ENCODE measurements at regions not wholly inside any gene's neighbourhood (a gene's known extent, or its start where the extent isn't known, plus 50 kb on each side); places are given as distances from the start of the nearest gene placed in this dataset.

- intact Hi-C loops (cut with DNase I), result no loop called here
- ATAC-seq, result no peak
- no peak overlapping the region for H3K4me3 ChIP-seq
- H3K27ac ChIP-seq, result no peak overlapping the region
- no peaks in the 10 kb centered on the region for H3K27me3 ChIP-seq
- H3K36me3 ChIP-seq, result no peaks in the 10 kb centered on the region
- H3K9me3 ChIP-seq, result no peaks in the 10 kb centered on the region
- TF ChIP-seq, protein P1, sequence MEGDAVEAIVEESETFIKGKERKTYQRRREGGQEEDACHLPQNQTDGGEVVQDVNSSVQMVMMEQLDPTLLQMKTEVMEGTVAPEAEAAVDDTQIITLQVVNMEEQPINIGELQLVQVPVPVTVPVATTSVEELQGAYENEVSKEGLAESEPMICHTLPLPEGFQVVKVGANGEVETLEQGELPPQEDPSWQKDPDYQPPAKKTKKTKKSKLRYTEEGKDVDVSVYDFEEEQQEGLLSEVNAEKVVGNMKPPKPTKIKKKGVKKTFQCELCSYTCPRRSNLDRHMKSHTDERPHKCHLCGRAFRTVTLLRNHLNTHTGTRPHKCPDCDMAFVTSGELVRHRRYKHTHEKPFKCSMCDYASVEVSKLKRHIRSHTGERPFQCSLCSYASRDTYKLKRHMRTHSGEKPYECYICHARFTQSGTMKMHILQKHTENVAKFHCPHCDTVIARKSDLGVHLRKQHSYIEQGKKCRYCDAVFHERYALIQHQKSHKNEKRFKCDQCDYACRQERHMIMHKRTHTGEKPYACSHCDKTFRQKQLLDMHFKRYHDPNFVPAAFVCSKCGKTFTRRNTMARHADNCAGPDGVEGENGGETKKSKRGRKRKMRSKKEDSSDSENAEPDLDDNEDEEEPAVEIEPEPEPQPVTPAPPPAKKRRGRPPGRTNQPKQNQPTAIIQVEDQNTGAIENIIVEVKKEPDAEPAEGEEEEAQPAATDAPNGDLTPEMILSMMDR (IDR thresholded peaks at IDR 0.05), result no peak
- peaks cover 0 to 6% (median 0%) of the 10 kb centered on the region in 9 donors for H3K4me1 ChIP-seq
- DNase-seq, result no peak
Observed at GRCh38 chr9:102779356-102779755, 215.8 kb upstream of the CYLC2 start.

DNA sequence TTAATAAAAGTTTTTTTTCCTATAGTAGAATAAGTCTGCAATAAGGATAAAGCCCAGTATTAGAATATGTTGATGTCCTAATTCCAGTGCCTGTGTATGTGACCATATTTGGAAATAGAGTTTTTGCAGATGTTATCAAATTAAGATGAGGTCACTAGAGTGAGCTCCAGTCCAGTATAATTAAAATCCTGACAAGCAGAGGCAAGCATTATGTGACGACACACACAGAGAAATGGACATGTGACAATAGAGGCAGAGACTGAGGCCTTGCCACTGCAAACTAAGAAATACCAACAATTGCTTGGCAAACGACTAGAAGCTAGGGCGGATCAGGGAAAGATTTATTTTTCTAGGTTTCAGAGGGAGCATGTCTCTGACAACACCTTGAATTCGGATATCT is 216.4 kb upstream of the CYLC2 start:
- 53 to 58% methylated on average over 4 of the region's 4 CpGs for WGBS, 2 donors
- intact Hi-C loops (cut with DNase I), result no loop called here
- TF ChIP-seq, protein P1 (IDR thresholded peaks at IDR 0.05), result no peak
- no peak for DNase-seq
- Histone ChIP-seq H3K27ac (no peak overlapping the region), H3K36me3 (no peaks in the 10 kb centered on the region), H3K27me3 (no peaks in the 10 kb centered on the region), H3K4me1 (peaks cover 0 to 6% (median 0%) of the 10 kb centered on the region in 9 donors), H3K4me3 (no peak overlapping the region), H3K9me3 (no peaks in the 10 kb centered on the region)
- no peak for ATAC-seq

DNA sequence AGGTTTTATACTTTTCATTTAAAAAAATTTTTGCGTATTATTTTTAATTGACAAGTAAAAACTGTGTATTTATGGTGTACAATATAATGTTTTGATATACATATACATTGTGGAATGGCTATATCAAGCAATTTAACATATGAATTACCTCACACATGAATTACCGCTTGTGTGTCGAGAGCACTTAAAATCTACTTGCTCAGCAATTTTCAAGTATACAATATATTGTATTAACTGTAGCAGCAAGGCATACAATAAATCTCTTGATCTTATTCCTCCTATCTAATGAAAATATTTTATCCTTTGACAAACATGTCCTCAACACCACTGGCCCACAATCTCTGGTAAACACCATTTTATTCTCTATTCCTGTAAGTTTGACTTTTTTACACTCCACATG is 224.4 kb upstream of the CYLC2 start:
- intact Hi-C loops (cut with DNase I), result no loop called here
- Histone ChIP-seq H3K9me3 (no peaks in the 10 kb centered on the region), H3K4me3 (no peak overlapping the region), H3K27me3 (no peaks in the 10 kb centered on the region), H3K27ac (no peak overlapping the region), H3K36me3 (no peaks in the 10 kb centered on the region), H3K4me1 (no peaks in the 10 kb centered on the region)
- TF ChIP-seq, protein P1 (IDR thresholded peaks at IDR 0.05), result no peak
- no peak for DNase-seq
- ATAC-seq, result no peak
- WGBS, 2 donors, result 95 to 97% methylated on average over 3 of the region's 3 CpGs

DNA sequence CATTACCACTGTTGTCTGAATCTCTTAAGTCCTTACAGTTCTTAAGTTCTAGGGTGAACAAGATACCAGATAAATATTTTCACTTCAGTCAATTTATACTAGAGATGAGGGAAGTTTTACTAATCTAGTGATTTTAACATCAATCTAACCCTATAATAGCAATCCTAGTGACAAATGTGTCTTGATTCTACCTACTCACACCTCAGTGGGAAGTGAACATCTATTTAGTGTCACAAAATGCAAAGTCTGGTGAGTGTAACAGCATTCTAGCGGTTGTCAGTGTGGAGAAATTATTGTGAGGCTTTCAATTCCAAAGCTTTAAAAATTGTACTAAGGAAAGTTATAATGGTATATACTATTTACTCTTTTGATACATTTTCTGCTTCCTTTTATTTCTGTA is 225.8 kb upstream of the CYLC2 start:
- intact Hi-C loops (cut with DNase I), result no loop called here
- no peaks in the 10 kb centered on the region for H3K27me3 ChIP-seq
- no peak overlapping the region for H3K27ac ChIP-seq
- 83 to 84% methylated on average over 1 of the region's 1 CpG for WGBS, 2 donors
- no peaks in the 10 kb centered on the region for H3K36me3 ChIP-seq
- no peak for DNase-seq
- H3K4me3 ChIP-seq, result no peak overlapping the region
- no peak for ATAC-seq
- TF ChIP-seq, protein P1 (IDR thresholded peaks at IDR 0.05), result no peak
- H3K4me1 ChIP-seq, result no peaks in the 10 kb centered on the region
- H3K9me3 ChIP-seq, result no peaks in the 10 kb centered on the region

- ATAC-seq (no peak), DNase-seq (no peak)
- H3K27ac ChIP-seq, result no peak overlapping the region
- WGBS, 2 donors, result 83 to 87% methylated on average over 3 of the region's 3 CpGs
- no peaks in the 10 kb centered on the region for H3K36me3 ChIP-seq
- intact Hi-C loops (cut with DNase I), result no loop called here
- no peaks in the 10 kb centered on the region for H3K27me3 ChIP-seq
- H3K4me3 ChIP-seq, result no peak overlapping the region
- H3K9me3 ChIP-seq, result no peaks in the 10 kb centered on the region
- TF ChIP-seq, protein P1 (IDR thresholded peaks at IDR 0.05), result no peak
- H3K4me1 ChIP-seq, result no peaks in the 10 kb centered on the region
Observed at GRCh38 chr9:102768002-102768401, 227.1 kb upstream of the CYLC2 start.
